Uterus (tissue), 2 donors: ENCODE measurements at regions not wholly inside any gene's neighbourhood (a gene's known extent, or its start where the extent isn't known, plus 50 kb on each side); places are given as distances from the start of the nearest gene placed in this dataset.

Source experiments
- CTCF ChIP-seq, 4 experiments: fragments of 200-600 bp in 2 of 4; fragments of 450-650 bp in 2 of 4; sonication (generic) in 2 of 4; IDR thresholded peaks; one replicate each; pipeline ENCODE4 v1.5.1; 2016 to 2019; ENCODE audit warnings: antibody characterized with exemption in 4 of 4, mild to moderate bottlenecking in 2 of 4, moderate library complexity in 1 of 4
- POLR2A ChIP-seq, 2 donors: fragments of 450-650 bp; IDR thresholded peaks; one replicate each; pipeline ENCODE4 v1.6.1; 2016; ENCODE audit warnings: antibody characterized with exemption in 2 of 2, mild to moderate bottlenecking in 1 of 2, moderate library complexity in 1 of 2

DNA sequence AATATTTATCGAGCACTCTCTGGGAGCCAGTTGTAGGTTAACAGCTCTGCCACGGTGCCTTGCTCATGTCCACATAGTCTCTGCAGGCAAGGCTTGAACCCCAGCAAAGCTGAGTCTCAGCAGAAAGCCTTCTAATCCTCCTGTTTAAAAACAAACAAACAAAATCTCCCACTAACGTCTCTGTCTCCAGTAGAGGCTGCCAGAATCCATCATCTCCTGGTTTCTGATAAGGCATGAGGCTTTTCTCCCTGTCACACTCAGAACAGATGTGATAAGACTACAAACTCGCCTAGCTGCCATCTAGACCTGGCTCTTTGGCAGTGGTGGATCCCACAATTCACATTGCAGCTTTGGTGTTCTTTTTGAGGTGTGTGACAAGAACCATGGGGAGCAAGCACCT, 813.2 kb downstream of the AACS start:
- TF ChIP-seq CTCF (IDR thresholded peaks at IDR 0.05) (no peak), POLR2A (IDR thresholded peaks at IDR 0.05) (no peak)
